ENCODE measurements at regions not wholly inside any gene's neighbourhood (a gene's known extent, or its start where the extent isn't known, plus 50 kb on each side); places are given as distances from the start of the nearest gene placed in this dataset.

- no peak for TF ChIP-seq POLR2A (IDR thresholded peaks at IDR 0.05; ENCODE audit: low read depth)
- TF ChIP-seq, protein P1, sequence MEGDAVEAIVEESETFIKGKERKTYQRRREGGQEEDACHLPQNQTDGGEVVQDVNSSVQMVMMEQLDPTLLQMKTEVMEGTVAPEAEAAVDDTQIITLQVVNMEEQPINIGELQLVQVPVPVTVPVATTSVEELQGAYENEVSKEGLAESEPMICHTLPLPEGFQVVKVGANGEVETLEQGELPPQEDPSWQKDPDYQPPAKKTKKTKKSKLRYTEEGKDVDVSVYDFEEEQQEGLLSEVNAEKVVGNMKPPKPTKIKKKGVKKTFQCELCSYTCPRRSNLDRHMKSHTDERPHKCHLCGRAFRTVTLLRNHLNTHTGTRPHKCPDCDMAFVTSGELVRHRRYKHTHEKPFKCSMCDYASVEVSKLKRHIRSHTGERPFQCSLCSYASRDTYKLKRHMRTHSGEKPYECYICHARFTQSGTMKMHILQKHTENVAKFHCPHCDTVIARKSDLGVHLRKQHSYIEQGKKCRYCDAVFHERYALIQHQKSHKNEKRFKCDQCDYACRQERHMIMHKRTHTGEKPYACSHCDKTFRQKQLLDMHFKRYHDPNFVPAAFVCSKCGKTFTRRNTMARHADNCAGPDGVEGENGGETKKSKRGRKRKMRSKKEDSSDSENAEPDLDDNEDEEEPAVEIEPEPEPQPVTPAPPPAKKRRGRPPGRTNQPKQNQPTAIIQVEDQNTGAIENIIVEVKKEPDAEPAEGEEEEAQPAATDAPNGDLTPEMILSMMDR (IDR thresholded peaks at IDR 0.05): no peak
- TF ChIP-seq EP300 (IDR thresholded peaks at IDR 0.05): no peak
- TF ChIP-seq POLR2AphosphoS5 (IDR thresholded peaks at IDR 0.05): no peak
These were observed 327.8 kb downstream of the MATN1 start for GRCh38 chr1:30395631-30396030.

All from esophagus muscularis mucosa (tissue), 4 donors.